NCI-H748 treated with DMSO at 0.1 percent for 48 hours (cell line): ENCODE measurements at regions not wholly inside any gene's neighbourhood (a gene's known extent, or its start where the extent isn't known, plus 50 kb on each side); places are given as distances from the start of the nearest gene placed in this dataset.

Experiments
- DNase-seq: peaks from one replicate; lab custom pipeline; 2025; lab: John Stamatoyannopoulos, UW

DNA sequence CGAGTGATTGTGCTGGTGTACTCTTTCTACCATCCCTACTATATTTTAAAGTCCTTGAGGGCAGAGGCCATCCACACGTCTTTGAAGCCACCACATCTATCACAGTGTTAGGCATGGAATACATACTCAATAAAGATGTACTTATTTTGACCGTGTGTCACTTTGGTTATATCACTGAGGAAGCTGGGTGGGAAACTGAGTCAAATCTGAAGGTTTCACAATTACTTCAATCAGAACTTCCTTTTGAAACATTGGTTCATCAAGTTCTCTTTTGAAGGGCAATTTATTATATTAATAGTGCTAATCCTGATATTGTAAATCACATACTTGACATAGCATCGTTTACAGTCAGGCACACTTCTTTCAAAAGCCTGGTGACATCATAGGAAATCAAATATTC is 53.3 kb upstream of the ATP1B1 start:
- DNase-seq: no peak
